Mesothelial cell of epicardium (in vitro differentiated cells): ENCODE measurements at regions not wholly inside any gene's neighbourhood (a gene's known extent, or its start where the extent isn't known, plus 50 kb on each side); places are given as distances from the start of the nearest gene placed in this dataset.

Experiments used
- DNase-seq, 2 experiments: peaks; one replicate each; pipeline ENCODE4 v3.0.0; 2021; ENCODE audit warnings: low spot score in 2 of 2; ENCODE audit not compliant: unreplicated experiment in 2 of 2
- H3K27ac Mint-ChIP-seq: 2 replicates; pipeline ENCODE4 v1.8.0; 2021; ENCODE audit warnings: mixed read lengths
- H3K27me3 Mint-ChIP-seq: 2 replicates; pipeline ENCODE4 v1.8.0; 2021; ENCODE audit warnings: low read depth, mixed read lengths
- H3K36me3 Mint-ChIP-seq: 2 replicates; pipeline ENCODE4 v1.8.0; 2021; ENCODE audit warnings: mixed read lengths
- H3K4me1 Mint-ChIP-seq: 2 replicates; pipeline ENCODE4 v1.8.0; 2021; ENCODE audit warnings: mixed read lengths
- H3K4me3 Mint-ChIP-seq: 2 replicates; pipeline ENCODE4 v1.8.0; 2021; ENCODE audit warnings: mild to moderate bottlenecking, moderate library complexity, mixed read lengths
- H3K9me3 Mint-ChIP-seq: 2 replicates; pipeline ENCODE4 v1.8.0; 2021; ENCODE audit warnings: mixed read lengths
- TF ChIP-seq, protein P1 (sequence below): fragments of 200-600 bp; sonication (generic); IDR thresholded peaks from one replicate; pipeline ENCODE4 v1.5.0; 2021; ENCODE audit warnings: antibody characterized with exemption; ENCODE audit not compliant: unreplicated experiment

DNA sequence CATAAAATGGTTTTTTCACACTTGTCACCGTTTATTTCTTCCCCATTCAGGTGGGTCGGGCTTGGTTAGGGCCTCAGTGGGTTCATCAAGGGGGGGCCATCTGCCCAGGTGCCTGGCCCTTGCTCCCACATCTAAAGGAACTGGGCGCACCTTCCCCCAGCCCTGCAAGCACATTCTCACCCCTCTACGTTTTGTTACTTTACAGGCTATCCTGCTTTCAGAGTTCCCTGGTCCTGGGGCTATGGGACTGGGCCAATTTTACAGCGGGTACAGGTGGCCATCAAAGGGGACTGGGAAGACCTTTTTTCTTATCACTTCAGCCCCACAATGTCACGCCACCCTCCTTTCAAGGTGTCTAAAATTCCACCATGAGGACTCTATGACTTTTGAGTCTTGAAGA lies 71.8 kb upstream of the HAAO start:
- H3K9me3 Mint-ChIP-seq: peaks cover 23% of the 10 kb centered on the region
- H3K27ac Mint-ChIP-seq: no peak overlapping the region
- H3K4me3 Mint-ChIP-seq: no peak overlapping the region
- H3K27me3 Mint-ChIP-seq: no peaks in the 10 kb centered on the region
- peaks cover 11% of the 10 kb centered on the region for H3K36me3 Mint-ChIP-seq
- TF ChIP-seq, protein P1, sequence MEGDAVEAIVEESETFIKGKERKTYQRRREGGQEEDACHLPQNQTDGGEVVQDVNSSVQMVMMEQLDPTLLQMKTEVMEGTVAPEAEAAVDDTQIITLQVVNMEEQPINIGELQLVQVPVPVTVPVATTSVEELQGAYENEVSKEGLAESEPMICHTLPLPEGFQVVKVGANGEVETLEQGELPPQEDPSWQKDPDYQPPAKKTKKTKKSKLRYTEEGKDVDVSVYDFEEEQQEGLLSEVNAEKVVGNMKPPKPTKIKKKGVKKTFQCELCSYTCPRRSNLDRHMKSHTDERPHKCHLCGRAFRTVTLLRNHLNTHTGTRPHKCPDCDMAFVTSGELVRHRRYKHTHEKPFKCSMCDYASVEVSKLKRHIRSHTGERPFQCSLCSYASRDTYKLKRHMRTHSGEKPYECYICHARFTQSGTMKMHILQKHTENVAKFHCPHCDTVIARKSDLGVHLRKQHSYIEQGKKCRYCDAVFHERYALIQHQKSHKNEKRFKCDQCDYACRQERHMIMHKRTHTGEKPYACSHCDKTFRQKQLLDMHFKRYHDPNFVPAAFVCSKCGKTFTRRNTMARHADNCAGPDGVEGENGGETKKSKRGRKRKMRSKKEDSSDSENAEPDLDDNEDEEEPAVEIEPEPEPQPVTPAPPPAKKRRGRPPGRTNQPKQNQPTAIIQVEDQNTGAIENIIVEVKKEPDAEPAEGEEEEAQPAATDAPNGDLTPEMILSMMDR: no peak
- no peak for DNase-seq
- peaks cover 13% of the 10 kb centered on the region for H3K4me1 Mint-ChIP-seq

DNA sequence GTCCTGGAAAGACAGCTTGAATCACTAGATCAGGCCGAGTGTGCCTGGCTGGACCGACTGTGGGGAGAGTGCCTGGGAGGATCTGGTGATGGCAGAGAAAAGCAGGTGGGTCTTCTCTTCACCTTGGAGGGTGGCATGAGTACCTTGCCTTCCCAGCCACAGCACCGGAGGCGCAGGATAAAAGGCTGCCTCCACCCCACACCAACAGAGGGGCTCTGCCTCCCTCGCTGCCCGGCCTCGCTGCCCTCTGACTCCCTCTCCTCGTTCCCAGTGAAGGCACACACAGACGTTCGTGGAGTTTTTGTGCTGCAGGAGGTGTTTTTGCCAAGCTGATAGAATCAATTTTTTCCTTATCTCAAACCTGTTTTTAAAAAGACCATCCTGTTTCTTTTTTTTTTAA lies 71.4 kb upstream of the HAAO start:
- DNase-seq: no peak
- TF ChIP-seq, protein P1: no peak
- no peak overlapping the region for H3K4me3 Mint-ChIP-seq
- peaks cover 7% of the 10 kb centered on the region for H3K36me3 Mint-ChIP-seq
- H3K27me3 Mint-ChIP-seq: no peaks in the 10 kb centered on the region
- peaks cover 16% of the 10 kb centered on the region for H3K4me1 Mint-ChIP-seq
- H3K27ac Mint-ChIP-seq: no peak overlapping the region
- peaks cover 19% of the 10 kb centered on the region for H3K9me3 Mint-ChIP-seq

DNA sequence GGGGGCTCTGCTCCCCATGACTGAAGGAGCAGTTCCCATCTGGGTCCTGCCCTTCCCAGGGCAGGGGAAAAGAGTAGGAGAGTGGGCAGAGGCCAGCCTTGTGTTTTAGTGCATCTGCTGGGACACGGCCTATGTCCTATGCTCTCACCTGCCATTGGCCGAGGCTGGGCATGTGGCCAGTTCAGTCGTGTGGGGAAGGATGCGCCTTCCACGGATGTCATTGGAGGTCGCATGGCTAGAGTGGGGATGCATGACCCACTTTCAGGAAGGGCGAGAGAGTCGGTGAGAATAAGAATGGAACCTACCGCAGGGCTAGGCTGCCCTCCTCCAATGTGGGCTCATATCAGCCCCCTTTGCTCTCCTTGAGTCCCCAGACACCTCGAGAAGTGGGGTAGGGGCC lies 70.9 kb upstream of the HAAO start:
- no peaks in the 10 kb centered on the region for H3K27me3 Mint-ChIP-seq
- TF ChIP-seq, protein P1: no peak
- peaks cover 5% of the 10 kb centered on the region for H3K36me3 Mint-ChIP-seq
- no peak for DNase-seq
- peaks cover 20% of the 10 kb centered on the region for H3K4me1 Mint-ChIP-seq
- no peak overlapping the region for H3K4me3 Mint-ChIP-seq
- peaks cover 15% of the 10 kb centered on the region for H3K9me3 Mint-ChIP-seq
- H3K27ac Mint-ChIP-seq: no peak overlapping the region

- Mint-ChIP-seq H3K36me3 (peaks cover 1% of the 10 kb centered on the region), H3K9me3 (peaks cover 11% of the 10 kb centered on the region), H3K4me1 (peaks cover 25% of the 10 kb centered on the region), H3K27me3 (no peaks in the 10 kb centered on the region), H3K4me3 (no peak overlapping the region), H3K27ac (no peak overlapping the region)
- DNase-seq: no peak
- TF ChIP-seq, protein P1: no peak
Measured at GRCh38 chr2:42862669-42863185, 70.3 kb upstream of the HAAO start.

DNA sequence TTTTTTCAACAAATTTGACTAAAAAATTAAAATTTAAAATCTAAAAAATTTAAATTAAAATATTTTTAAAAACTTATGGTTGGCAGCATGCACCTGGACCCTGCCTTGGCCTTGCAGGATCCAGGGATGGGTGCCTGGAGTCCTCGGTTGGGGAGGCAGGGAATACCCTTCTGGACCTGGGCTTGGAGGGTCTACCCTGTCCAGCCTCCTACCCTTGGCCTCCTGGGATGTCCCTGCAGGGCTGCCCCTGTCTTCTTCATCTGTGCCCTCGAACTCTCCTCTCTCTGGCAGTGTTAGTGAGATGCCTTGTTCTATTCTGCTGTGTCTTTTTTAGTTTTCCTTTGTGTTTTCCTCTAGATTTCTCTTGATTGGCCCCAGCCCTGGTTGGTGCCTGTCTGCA lies 68.9 kb upstream of the HAAO start:
- H3K9me3 Mint-ChIP-seq: peaks cover 9% of the 10 kb centered on the region
- no peaks in the 10 kb centered on the region for H3K27me3 Mint-ChIP-seq
- H3K4me3 Mint-ChIP-seq: no peak overlapping the region

More for the DNA sequence above, 68.9 kb upstream of the HAAO start:
- no peaks in the 10 kb centered on the region for H3K36me3 Mint-ChIP-seq
- peaks cover 32% of the 10 kb centered on the region for H3K4me1 Mint-ChIP-seq
- TF ChIP-seq, protein P1: no peak
- DNase-seq: no peak
- H3K27ac Mint-ChIP-seq: no peak overlapping the region
